HEK293 (cell line): ENCODE measurements at regions not wholly inside any gene's neighbourhood (a gene's known extent, or its start where the extent isn't known, plus 50 kb on each side); places are given as distances from the start of the nearest gene placed in this dataset.
"Not testable (repeated sequence)": the region's sequence is repeated elsewhere in the genome, so short reads cannot be mapped to it uniquely, and the experiment has no call there.

ENCODE experiments used
- CTCF ChIA-PET: fragments of 350-600 bp; formaldehyde crosslinking; extraction: SDS; loops from one replicate; lab custom pipeline; 2021; ENCODE audit warnings: antibody characterized with exemption; lab: Yijun Ruan, JAX
- POLR2A ChIA-PET: fragments of 300-600 bp; formaldehyde crosslinking; extraction: SDS; loops from one replicate; lab custom pipeline; 2020; ENCODE audit warnings: antibody characterized with exemption, inconsistent platforms; lab: Yijun Ruan, JAX
- H3K27ac ChIP-seq: fragments of 200-500 bp; sonication (Bioruptor generic); 2 replicates; pipeline ENCODE4 v1.5.1; 2014; ENCODE audit warnings: low read depth, low read length, control low read depth, inconsistent platforms; ENCODE audit errors: extremely low read depth
- H3K36me3 ChIP-seq, 2 experiments: fragments of 200-500 bp in 1 of 2; sonication (Bioruptor generic) in 1 of 2; 1 replicate in 1 of 2; 2 replicates in 1 of 2; pipeline ENCODE4 v1.5.1; 2014 to 2017; ENCODE audit warnings: inconsistent platforms in 2 of 2, low read length in 2 of 2; ENCODE audit not compliant: control insufficient read depth in 2 of 2, insufficient read depth in 1 of 2
- H3K4me1 ChIP-seq: fragments of 200-500 bp; sonication (Bioruptor generic); 2 replicates; pipeline ENCODE4 v1.5.1; 2014; ENCODE audit warnings: mild to moderate bottlenecking, low read length, inconsistent platforms; ENCODE audit not compliant: control insufficient read depth, insufficient read depth
- H3K4me3 ChIP-seq: 2 replicates; pipeline ENCODE4 v1.5.1; 2011; ENCODE audit warnings: low read depth, mild to moderate bottlenecking, control low read depth, low read length, moderate library complexity
- H3K9me3 ChIP-seq: fragments of 200-500 bp; sonication (Bioruptor generic); 2 replicates; pipeline ENCODE4 v1.5.1; 2014; ENCODE audit warnings: low read depth, low read length, inconsistent platforms; ENCODE audit not compliant: control insufficient read depth, insufficient read depth
- GFI1B ChIP-seq: fragments of 450-650 bp; formaldehyde crosslinking; IDR thresholded peaks from 2 replicates; pipeline ENCODE4 v1.5.1; 2016; ENCODE audit warnings: missing biosample characterization, missing genetic modification characterization
- GLI2 ChIP-seq: fragments of 450-650 bp; formaldehyde crosslinking; IDR thresholded peaks from 2 replicates; pipeline ENCODE4; 2017; ENCODE audit warnings: missing biosample characterization, missing genetic modification characterization, low read depth, borderline replicate concordance
- GLI4 ChIP-seq: fragments of 450-650 bp; formaldehyde crosslinking; IDR thresholded peaks from 2 replicates; pipeline ENCODE4 v1.5.1; 2016; ENCODE audit warnings: missing biosample characterization, missing genetic modification characterization
- KLF8 ChIP-seq: fragments of 450-650 bp; formaldehyde crosslinking; IDR thresholded peaks from 2 replicates; pipeline ENCODE4 v1.5.1; 2016; ENCODE audit warnings: missing biosample characterization, missing genetic modification characterization
- MZF1 ChIP-seq: fragments of 450-650 bp; formaldehyde crosslinking; IDR thresholded peaks from 2 replicates; pipeline ENCODE4 v1.5.1; 2017; ENCODE audit warnings: missing biosample characterization, missing genetic modification characterization, borderline replicate concordance
- OSR2 ChIP-seq: fragments of 450-650 bp; formaldehyde crosslinking; IDR thresholded peaks from 2 replicates; pipeline ENCODE4 v1.5.1; 2016; ENCODE audit warnings: missing biosample characterization, missing genetic modification characterization
- OVOL3 ChIP-seq: fragments of 450-650 bp; formaldehyde crosslinking; IDR thresholded peaks from 2 replicates; pipeline ENCODE4 v1.5.1; 2016; ENCODE audit warnings: missing biosample characterization, missing genetic modification characterization
- PRDM1 ChIP-seq: fragments of 450-650 bp; formaldehyde crosslinking; IDR thresholded peaks from 2 replicates; pipeline ENCODE4; 2016; ENCODE audit warnings: missing biosample characterization, missing genetic modification characterization
- SALL2 ChIP-seq: fragments of 450-650 bp; formaldehyde crosslinking; IDR thresholded peaks from 2 replicates; pipeline ENCODE4 v1.5.0; 2017; ENCODE audit warnings: missing biosample characterization, mild to moderate bottlenecking, missing genetic modification characterization, borderline replicate concordance
- SETDB1 ChIP-seq: IDR thresholded peaks from one replicate; pipeline ENCODE4 v1.6.1; 2017; ENCODE audit warnings: mild to moderate bottlenecking, low read length, moderate library complexity, mixed read lengths; ENCODE audit not compliant: insufficient read length
- SP2 ChIP-seq: fragments of 450-650 bp; formaldehyde crosslinking; IDR thresholded peaks from 2 replicates; pipeline ENCODE4 v1.5.1; 2016; ENCODE audit warnings: missing biosample characterization, missing genetic modification characterization
- ZBTB7A ChIP-seq: fragments of 450-650 bp; formaldehyde crosslinking; IDR thresholded peaks from 2 replicates; pipeline ENCODE4 v1.5.1; 2016; ENCODE audit warnings: low read depth, missing biosample characterization, missing genetic modification characterization
- ZNF114 ChIP-seq: fragments of 450-650 bp; formaldehyde crosslinking; IDR thresholded peaks from 2 replicates; pipeline ENCODE4 v1.5.0; 2017; ENCODE audit warnings: missing biosample characterization, missing genetic modification characterization
- ZNF146 ChIP-seq: fragments of 450-650 bp; formaldehyde crosslinking; IDR thresholded peaks from 2 replicates; pipeline ENCODE4 v1.5.1; 2016; ENCODE audit warnings: missing biosample characterization, missing genetic modification characterization
- ZNF184 ChIP-seq: fragments of 450-650 bp; IDR thresholded peaks from 2 replicates; pipeline ENCODE4 v1.5.1; 2018; ENCODE audit warnings: missing biosample characterization, mild to moderate bottlenecking, missing genetic modification characterization
- ZNF335 ChIP-seq: fragments of 450-650 bp; formaldehyde crosslinking; conservative IDR thresholded peaks from 2 replicates; pipeline ENCODE4 v1.5.1; 2016; ENCODE audit warnings: missing biosample characterization, missing genetic modification characterization
- ZNF501 ChIP-seq: fragments of 450-650 bp; formaldehyde crosslinking; IDR thresholded peaks from 2 replicates; pipeline ENCODE4 v1.5.1; 2016; ENCODE audit warnings: missing biosample characterization, missing genetic modification characterization
- ZNF544 ChIP-seq: fragments of 450-650 bp; formaldehyde crosslinking; IDR thresholded peaks from 2 replicates; pipeline ENCODE4 v1.5.0; 2017; ENCODE audit warnings: missing biosample characterization, missing genetic modification characterization
- ZNF555 ChIP-seq: fragments of 450-650 bp; formaldehyde crosslinking; conservative IDR thresholded peaks from 2 replicates; pipeline ENCODE4 v1.5.1; 2017; ENCODE audit warnings: missing biosample characterization, mild to moderate bottlenecking, missing genetic modification characterization, inconsistent platforms
- ZNF585B ChIP-seq: fragments of 450-650 bp; formaldehyde crosslinking; IDR thresholded peaks from 2 replicates; pipeline ENCODE4 v1.5.1; 2016; ENCODE audit warnings: missing biosample characterization, missing genetic modification characterization
- ZNF621 ChIP-seq: fragments of 450-650 bp; formaldehyde crosslinking; IDR thresholded peaks from 2 replicates; pipeline ENCODE4 v1.5.1; 2017; ENCODE audit warnings: missing biosample characterization, missing genetic modification characterization
- TF ChIP-seq, protein P1 (sequence below): fragments of 450-650 bp; formaldehyde crosslinking; IDR thresholded peaks from 2 replicates; pipeline ENCODE4 v1.5.1; 2017; ENCODE audit warnings: missing biosample characterization, missing genetic modification characterization
- TF ChIP-seq, protein P2 (sequence below): fragments of 450-650 bp; formaldehyde crosslinking; IDR thresholded peaks from 2 replicates; pipeline ENCODE4 v1.5.1; 2016; ENCODE audit warnings: missing biosample characterization, missing genetic modification characterization
- TF ChIP-seq, protein P3 (sequence below): fragments of 450-650 bp; formaldehyde crosslinking; IDR thresholded peaks from 2 replicates; pipeline ENCODE4 v1.5.1; 2017; ENCODE audit warnings: missing biosample characterization, mild to moderate bottlenecking, missing genetic modification characterization, moderate library complexity

DNA sequence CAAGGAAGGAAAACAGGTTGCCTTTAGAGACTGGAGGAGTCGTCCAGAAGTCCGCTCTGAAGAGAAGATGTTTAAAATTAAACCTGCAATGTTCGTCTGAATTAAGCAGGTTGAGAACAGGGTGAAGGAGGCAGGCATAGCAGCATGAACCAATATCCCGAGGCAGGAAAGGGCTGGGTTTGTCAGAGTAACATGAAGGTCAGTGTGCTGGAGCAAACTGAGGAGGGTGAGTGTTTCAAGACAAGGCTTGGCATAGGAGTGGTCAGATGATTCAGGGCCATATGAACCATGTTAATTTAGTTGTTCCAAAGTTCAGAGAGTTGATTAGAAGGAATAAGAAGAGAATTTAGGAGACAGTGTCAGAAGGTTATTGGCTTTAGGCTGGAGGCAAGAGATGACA, 93.3 kb downstream of the UTRN start (continued):
- TF ChIP-seq ZNF114 (no peak), GLI4 (tag by site-specific recombination) (no peak), OSR2 (tag by site-specific recombination) (no peak)
- TF ChIP-seq, all 188 proteins: peak for 0

DNA sequence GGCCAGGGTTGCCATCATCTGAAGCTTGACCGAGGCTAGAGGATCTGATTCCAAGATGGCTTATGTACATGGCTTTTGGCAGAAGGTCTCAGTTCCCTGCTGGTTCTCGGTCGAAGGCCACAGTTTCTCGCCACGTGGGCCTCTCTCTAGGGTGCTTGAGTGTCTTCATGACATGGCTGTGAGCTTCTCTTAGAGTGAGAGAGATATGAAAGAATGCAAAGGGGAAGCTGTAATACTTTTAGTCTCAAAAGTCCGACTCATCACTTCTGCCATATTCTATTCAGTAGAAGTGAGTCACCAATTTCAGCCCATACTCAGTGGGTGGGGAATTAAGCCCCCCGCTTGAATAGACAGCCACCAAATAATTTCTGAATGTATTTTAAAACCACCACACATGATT, 94.2 kb downstream of the UTRN start:
- Histone ChIP-seq H3K4me1 (no peaks in the 10 kb centered on the region), H3K36me3 (no peaks in the 10 kb centered on the region), H3K4me3 (no peak overlapping the region), H3K9me3 (no peaks in the 10 kb centered on the region), H3K27ac (no peak overlapping the region)
- POLR2A ChIA-PET, result no interaction called here
- TF ChIP-seq MZF1, result peak; percentile 57; the same call in 1 of the 2 replicates
- TF ChIP-seq ZNF146, result no peak
- CTCF ChIA-PET, result interaction anchor here (0.7 kb wide), 1 partner anchor 145 kb away, joined by 4 read pairs; no protein-coding TSS in a partner anchor

DNA sequence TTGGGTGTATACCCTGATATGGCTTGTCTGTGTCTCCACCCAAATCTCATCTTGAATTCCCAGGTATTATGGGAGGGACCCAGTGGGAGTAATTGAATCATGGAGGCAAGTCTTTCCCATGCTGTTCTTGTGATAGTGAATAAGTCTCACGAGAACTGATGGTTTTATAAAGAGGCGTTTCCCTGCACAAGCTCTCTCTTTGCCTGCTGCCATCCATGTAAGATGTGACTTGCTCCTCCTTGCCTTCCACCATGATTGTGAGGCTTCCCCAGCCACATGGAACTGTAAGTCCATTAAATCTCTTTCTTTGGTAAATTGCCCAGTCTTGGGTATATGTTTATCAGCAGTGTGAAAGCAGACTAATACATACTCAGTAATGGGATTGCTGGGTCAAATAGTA, 96.4 kb downstream of the UTRN start:
- H3K9me3 ChIP-seq, H3K36me3 ChIP-seq, POLR2A ChIA-PET, H3K27ac ChIP-seq, H3K4me3 ChIP-seq, CTCF ChIA-PET, H3K4me1 ChIP-seq: not testable (repeated sequence)
- TF ChIP-seq SETDB1, result peak; percentile 92

DNA sequence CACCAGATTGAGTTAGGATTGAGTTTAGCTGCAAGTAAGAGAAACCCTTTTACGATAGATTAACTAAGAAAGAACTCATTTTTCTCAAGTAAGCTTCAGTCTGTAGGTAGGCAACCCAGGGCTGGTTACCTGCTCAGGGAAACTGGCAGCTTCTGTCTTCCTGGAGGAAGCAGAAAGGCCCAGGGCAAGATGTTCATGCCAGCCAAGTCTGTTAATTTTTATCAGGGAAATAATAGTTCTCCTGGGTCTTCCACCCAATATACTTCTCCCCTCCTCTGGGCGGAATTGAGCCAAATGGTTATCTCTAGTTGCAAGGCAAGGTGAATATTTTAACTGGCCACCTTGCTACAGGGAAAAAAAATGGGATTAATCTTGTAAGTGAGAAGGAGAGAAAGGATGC, 98.2 kb downstream of the UTRN start:
- Histone ChIP-seq H3K36me3 (no peaks in the 10 kb centered on the region), H3K4me1 (no peaks in the 10 kb centered on the region), H3K4me3 (no peak overlapping the region)
- CTCF ChIA-PET, result no interaction called here
- TF ChIP-seq OVOL3 (tag by site-specific recombination), result no peak
- no peak for TF ChIP-seq GFI1B (tag by site-specific recombination)
- TF ChIP-seq, protein P1, sequence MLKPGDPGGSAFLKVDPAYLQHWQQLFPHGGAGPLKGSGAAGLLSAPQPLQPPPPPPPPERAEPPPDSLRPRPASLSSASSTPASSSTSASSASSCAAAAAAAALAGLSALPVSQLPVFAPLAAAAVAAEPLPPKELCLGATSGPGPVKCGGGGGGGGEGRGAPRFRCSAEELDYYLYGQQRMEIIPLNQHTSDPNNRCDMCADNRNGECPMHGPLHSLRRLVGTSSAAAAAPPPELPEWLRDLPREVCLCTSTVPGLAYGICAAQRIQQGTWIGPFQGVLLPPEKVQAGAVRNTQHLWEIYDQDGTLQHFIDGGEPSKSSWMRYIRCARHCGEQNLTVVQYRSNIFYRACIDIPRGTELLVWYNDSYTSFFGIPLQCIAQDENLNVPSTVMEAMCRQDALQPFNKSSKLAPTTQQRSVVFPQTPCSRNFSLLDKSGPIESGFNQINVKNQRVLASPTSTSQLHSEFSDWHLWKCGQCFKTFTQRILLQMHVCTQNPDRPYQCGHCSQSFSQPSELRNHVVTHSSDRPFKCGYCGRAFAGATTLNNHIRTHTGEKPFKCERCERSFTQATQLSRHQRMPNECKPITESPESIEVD (tag by site-specific recombination), result no peak
- TF ChIP-seq, protein P2, sequence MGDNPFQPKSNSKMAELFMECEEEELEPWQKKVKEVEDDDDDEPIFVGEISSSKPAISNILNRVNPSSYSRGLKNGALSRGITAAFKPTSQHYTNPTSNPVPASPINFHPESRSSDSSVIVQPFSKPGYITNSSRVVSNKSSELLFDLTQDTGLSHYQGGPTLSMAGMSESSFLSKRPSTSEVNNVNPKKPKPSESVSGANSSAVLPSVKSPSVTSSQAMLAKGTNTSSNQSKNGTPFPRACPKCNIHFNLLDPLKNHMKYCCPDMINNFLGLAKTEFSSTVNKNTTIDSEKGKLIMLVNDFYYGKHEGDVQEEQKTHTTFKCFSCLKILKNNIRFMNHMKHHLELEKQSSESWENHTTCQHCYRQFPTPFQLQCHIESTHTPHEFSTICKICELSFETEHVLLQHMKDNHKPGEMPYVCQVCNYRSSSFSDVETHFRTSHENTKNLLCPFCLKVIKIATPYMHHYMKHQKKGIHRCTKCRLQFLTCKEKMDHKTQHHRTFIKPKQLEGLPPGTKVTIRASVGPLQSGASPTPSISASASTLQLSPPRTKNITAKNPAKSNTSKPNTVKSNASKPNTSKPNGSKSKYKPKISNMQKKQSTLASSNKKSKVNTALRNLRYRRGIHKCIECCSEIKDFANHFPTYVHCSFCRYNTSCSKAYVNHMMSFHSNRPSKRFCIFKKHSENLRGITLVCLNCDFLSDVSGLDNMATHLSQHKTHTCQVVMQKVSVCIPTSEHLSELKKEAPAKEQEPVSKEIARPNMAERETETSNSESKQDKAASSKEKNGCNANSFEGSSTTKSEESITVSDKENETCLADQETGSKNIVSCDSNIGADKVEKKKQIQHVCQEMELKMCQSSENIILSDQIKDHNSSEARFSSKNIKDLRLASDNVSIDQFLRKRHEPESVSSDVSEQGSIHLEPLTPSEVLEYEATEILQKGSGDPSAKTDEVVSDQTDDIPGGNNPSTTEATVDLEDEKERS (tag by site-specific recombination), result no peak
- TF ChIP-seq GLI2 (tag by site-specific recombination), result no peak
- no peak for TF ChIP-seq ZNF621
- TF ChIP-seq, protein P3, sequence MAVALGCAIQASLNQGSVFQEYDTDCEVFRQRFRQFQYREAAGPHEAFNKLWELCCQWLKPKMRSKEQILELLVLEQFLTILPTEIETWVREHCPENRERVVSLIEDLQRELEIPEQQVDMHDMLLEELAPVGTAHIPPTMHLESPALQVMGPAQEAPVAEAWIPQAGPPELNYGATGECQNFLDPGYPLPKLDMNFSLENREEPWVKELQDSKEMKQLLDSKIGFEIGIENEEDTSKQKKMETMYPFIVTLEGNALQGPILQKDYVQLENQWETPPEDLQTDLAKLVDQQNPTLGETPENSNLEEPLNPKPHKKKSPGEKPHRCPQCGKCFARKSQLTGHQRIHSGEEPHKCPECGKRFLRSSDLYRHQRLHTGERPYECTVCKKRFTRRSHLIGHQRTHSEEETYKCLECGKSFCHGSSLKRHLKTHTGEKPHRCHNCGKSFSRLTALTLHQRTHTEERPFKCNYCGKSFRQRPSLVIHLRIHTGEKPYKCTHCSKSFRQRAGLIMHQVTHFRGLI (tag by site-specific recombination), result no peak
- no peak for TF ChIP-seq ZNF555 (tag by site-specific recombination)
- TF ChIP-seq SP2 (tag by site-specific recombination), result no peak
- TF ChIP-seq SALL2 (tag by site-specific recombination), result no peak
- no peak for TF ChIP-seq ZNF184
- no peak for TF ChIP-seq ZNF585B (tag by site-specific recombination)
- no peak for TF ChIP-seq KLF8 (tag by site-specific recombination)
- TF ChIP-seq ZNF335 (tag by site-specific recombination), result no peak
- TF ChIP-seq ZNF544 (tag by site-specific recombination), result no peak
- TF ChIP-seq ZNF501 (tag by site-specific recombination), result no peak
- TF ChIP-seq PRDM1 (tag by site-specific recombination), result no peak
- TF ChIP-seq ZBTB7A (tag by site-specific recombination), result no peak
- TF ChIP-seq, all 188 proteins: peak for 0
- POLR2A ChIA-PET, result no interaction called here
- Histone ChIP-seq H3K27ac (no peak overlapping the region), H3K9me3 (no peaks in the 10 kb centered on the region)
